Fibroblast of pulmonary artery (primary cell): ENCODE measurements at regions not wholly inside any gene's neighbourhood (a gene's known extent, or its start where the extent isn't known, plus 50 kb on each side); places are given as distances from the start of the nearest gene placed in this dataset.

ENCODE experiments used
- DNase-seq: peaks from one replicate; pipeline ENCODE4 v3.0.0-alpha.2; 2010; ENCODE audit warnings: low read depth
- H3K4me3 ChIP-seq: replicated peaks from 2 replicates; pipeline ENCODE4 v1.5.1; 2011; ENCODE audit warnings: low read depth, mild to moderate bottlenecking, control low read depth, low read length, moderate library complexity
- CTCF ChIP-seq: IDR thresholded peaks from 2 replicates; pipeline ENCODE4 v1.5.1; 2011; ENCODE audit warnings: mild to moderate bottlenecking, control low read depth, low read length, inconsistent platforms; ENCODE audit errors: missing control alignments

- DNase-seq: no peak
Observed at GRCh38 chr3:159522276-159522675, 466.4 kb upstream of the IL12A start.

GRCh38 chr3:159528251-159528895 lies 460.3 kb upstream of the IL12A start:
- no peak for DNase-seq
- H3K4me3 ChIP-seq: no peak overlapping the region
- TF ChIP-seq CTCF: no peak

More at GRCh38 chr3:159522276-159522675, 466.4 kb upstream of the IL12A start:
- TF ChIP-seq CTCF: no peak
- no peak overlapping the region for H3K4me3 ChIP-seq

GRCh38 chr3:159532577-159532976 lies 456.1 kb upstream of the IL12A start:
- no peak overlapping the region for H3K4me3 ChIP-seq
- TF ChIP-seq CTCF: no peak
- DNase-seq: no peak

- TF ChIP-seq CTCF: no peak
- H3K4me3 ChIP-seq: no peak overlapping the region
Observed at GRCh38 chr3:159534496-159534895, 454.1 kb upstream of the IL12A start.

GRCh38 chr3:159536876-159537275 lies 451.8 kb upstream of the IL12A start:
- no peak overlapping the region for H3K4me3 ChIP-seq
- TF ChIP-seq CTCF: no peak
- DNase-seq: no peak

More at GRCh38 chr3:159534496-159534895, 454.1 kb upstream of the IL12A start:
- DNase-seq: no peak

- H3K4me3 ChIP-seq: no peak overlapping the region
- DNase-seq: no peak
- no peak for TF ChIP-seq CTCF
Observed at GRCh38 chr3:159538507-159538906, 450.1 kb upstream of the IL12A start.

- no peak for DNase-seq
- H3K4me3 ChIP-seq: no peak overlapping the region
- no peak for TF ChIP-seq CTCF
Observed at GRCh38 chr3:159540882-159541495, 447.6 kb upstream of the IL12A start.
